Kidney epithelial cell (primary cell): ENCODE measurements at regions not wholly inside any gene's neighbourhood (a gene's known extent, or its start where the extent isn't known, plus 50 kb on each side); places are given as distances from the start of the nearest gene placed in this dataset.
"Not testable (repeated sequence)": the region's sequence is repeated elsewhere in the genome, so short reads cannot be mapped to it uniquely, and the experiment has no call there.

ENCODE experiments used
- DNase-seq: peaks from one replicate; pipeline ENCODE4 v3.0.0-alpha.2; 2010; ENCODE audit warnings: low read depth
- H3K27me3 ChIP-seq: 2 replicates; pipeline ENCODE4 v1.6.0; 2011; ENCODE audit warnings: low read length; ENCODE audit not compliant: control insufficient read depth, insufficient read depth
- H3K36me3 ChIP-seq: 2 replicates; pipeline ENCODE4 v1.5.1; 2011; ENCODE audit warnings: low read length; ENCODE audit not compliant: control insufficient read depth, insufficient read depth
- H3K4me3 ChIP-seq: 2 replicates; pipeline ENCODE4 v1.5.1; 2011; ENCODE audit warnings: low read depth, mild to moderate bottlenecking, control low read depth, low read length
- CTCF ChIP-seq: IDR thresholded peaks from 2 replicates; pipeline ENCODE4 v1.5.1; 2011; ENCODE audit warnings: mild to moderate bottlenecking, moderate library complexity, low read length, control low read depth, inconsistent platforms; ENCODE audit not compliant: insufficient read depth, poor library complexity, severe bottlenecking

- no peak for DNase-seq
- no peak for TF ChIP-seq CTCF
- H3K4me3 ChIP-seq, result no peak overlapping the region
- no peaks in the 10 kb centered on the region for H3K27me3 ChIP-seq
- no peaks in the 10 kb centered on the region for H3K36me3 ChIP-seq
Observed at GRCh38 chr6:9831783-9832182, 583.1 kb downstream of the TFAP2A start.

- no peaks in the 10 kb centered on the region for H3K36me3 ChIP-seq
- no peaks in the 10 kb centered on the region for H3K27me3 ChIP-seq
- H3K4me3 ChIP-seq, result no peak overlapping the region
- TF ChIP-seq CTCF, result no peak
- DNase-seq, result no peak
Observed at GRCh38 chr6:9830808-9831207, 584.1 kb downstream of the TFAP2A start.

- DNase-seq, result no peak
- Histone ChIP-seq H3K4me3 (no peak overlapping the region), H3K27me3 (no peaks in the 10 kb centered on the region), H3K36me3 (no peaks in the 10 kb centered on the region)
- no peak for TF ChIP-seq CTCF
Observed at GRCh38 chr6:9825526-9825925, 589.3 kb downstream of the TFAP2A start.

GRCh38 chr6:9810727-9811126 is 604.1 kb downstream of the TFAP2A start:
- H3K36me3 ChIP-seq, H3K4me3 ChIP-seq, DNase-seq: not testable (repeated sequence)

GRCh38 chr6:9810286-9810685 is 604.6 kb downstream of the TFAP2A start:
- H3K4me3 ChIP-seq, result no peak overlapping the region
- DNase-seq, result no peak
- no peak for TF ChIP-seq CTCF

More at GRCh38 chr6:9810727-9811126, 604.1 kb downstream of the TFAP2A start:
- not testable (repeated sequence) for H3K27me3 ChIP-seq

GRCh38 chr6:9806195-9806594 is 608.7 kb downstream of the TFAP2A start:
- no peaks in the 10 kb centered on the region for H3K36me3 ChIP-seq

More at GRCh38 chr6:9810286-9810685, 604.6 kb downstream of the TFAP2A start:
- no peaks in the 10 kb centered on the region for H3K27me3 ChIP-seq
- no peaks in the 10 kb centered on the region for H3K36me3 ChIP-seq

More at GRCh38 chr6:9806195-9806594, 608.7 kb downstream of the TFAP2A start:
- Histone ChIP-seq H3K27me3 (no peaks in the 10 kb centered on the region), H3K4me3 (no peak overlapping the region)
- no peak for TF ChIP-seq CTCF
- no peak for DNase-seq
